GM21737 (cell line): ENCODE measurements at regions not wholly inside any gene's neighbourhood (a gene's known extent, or its start where the extent isn't known, plus 50 kb on each side); places are given as distances from the start of the nearest gene placed in this dataset.

Experiments
- ATAC-seq: cut with Tn5 transposase; IDR thresholded peaks from one replicate; pipeline ENCODE4 v1.9.1; 2021; ENCODE audit warnings: mild to moderate bottlenecking, moderate library complexity; ENCODE audit not compliant: unreplicated experiment

GRCh38 chr6:40645043-40645442, 57.9 kb upstream of the LRFN2 start:
- no peak for ATAC-seq

DNA sequence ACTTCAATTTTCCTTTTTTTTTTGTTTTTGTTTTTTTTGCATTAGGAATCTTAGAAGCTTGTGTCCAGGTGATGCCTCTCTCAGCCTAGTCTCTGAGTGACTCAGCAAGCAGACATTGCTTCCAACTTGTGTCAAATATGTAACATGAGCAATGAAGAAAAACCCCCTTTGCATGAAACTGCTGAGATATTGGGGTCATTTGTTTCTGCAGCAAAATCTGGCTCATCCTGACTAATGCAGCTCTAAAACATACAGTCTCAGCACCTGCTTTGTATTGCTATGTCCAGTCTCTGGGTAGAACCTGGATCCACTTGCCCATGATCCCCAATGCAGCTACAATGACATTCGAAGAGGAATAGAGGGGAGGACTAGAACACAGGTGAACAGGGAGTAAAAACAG, 55.7 kb upstream of the LRFN2 start:
- ATAC-seq = no peak

DNA sequence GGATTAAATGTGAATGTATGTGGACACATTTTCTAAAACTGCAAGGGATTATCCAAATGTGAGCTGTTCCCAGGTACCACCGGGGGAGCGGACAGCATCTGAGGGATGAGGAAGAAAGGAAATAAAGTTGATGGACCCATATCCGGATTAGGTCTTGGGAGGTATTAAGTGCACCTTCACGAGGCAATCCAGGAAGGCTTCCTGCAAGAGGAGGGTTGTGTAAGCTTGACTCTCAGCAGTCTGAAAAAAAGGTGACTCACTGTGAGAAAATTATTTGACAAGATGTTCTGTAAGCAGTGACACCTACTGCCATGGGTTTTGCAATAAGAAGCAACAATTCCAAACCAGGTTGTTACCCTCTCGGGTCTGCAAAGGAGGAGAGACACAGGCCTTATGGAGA, 55.0 kb upstream of the LRFN2 start:
- no peak for ATAC-seq

DNA sequence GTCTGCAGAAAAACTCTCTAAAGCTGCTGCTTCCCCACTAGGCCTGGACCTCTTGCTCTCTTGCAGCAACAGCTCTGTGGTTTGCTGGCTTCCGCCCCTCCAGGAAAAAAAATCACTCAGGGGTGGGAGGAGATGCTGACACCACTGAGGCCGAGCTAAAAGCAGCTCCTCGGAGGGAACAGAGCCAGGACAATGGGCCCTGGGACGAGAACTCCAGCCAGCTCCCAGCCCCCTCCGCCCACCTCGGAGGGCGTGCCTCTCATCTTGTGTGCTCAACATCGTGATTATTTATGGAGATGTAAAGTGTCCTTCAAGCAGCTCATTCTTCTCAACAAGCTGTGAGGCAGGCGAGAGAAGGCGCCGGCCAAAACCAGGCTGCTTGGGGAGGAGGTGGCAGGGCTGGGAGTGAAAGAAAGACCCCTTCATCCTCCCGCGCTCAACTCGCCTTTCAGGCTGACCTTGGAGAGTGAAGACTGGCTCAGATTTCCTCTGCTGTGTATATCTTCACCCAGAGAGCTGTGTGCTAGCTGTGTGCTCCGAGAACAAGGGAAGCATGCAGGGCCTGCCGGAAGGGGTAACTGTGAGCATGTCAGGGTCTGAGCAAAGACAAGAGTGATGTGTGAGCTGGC, 53.5 kb upstream of the LRFN2 start:
- ATAC-seq = no peak
